ENCODE measurements at regions not wholly inside any gene's neighbourhood (a gene's known extent, or its start where the extent isn't known, plus 50 kb on each side); places are given as distances from the start of the nearest gene placed in this dataset.

DNA sequence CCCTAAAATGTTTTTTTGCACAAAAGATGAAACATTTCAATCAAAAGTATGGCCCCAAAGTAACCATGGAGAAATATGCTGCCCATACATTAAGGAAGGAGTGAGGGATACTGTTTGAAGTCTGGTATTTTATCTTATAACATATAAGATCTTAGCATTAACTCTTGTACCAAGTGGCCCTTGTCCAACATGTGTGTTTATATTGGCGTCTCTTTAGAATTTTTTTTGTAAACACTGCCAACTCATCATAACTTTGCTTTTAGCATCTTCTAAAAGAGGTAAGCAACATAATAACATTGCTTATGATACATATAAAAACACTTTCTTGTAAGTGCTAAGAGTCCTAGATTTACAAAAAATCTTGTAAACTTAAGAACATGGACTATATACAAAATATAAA is 419.7 kb downstream of the ADAMTS20 start:
- TF ChIP-seq, protein P1, sequence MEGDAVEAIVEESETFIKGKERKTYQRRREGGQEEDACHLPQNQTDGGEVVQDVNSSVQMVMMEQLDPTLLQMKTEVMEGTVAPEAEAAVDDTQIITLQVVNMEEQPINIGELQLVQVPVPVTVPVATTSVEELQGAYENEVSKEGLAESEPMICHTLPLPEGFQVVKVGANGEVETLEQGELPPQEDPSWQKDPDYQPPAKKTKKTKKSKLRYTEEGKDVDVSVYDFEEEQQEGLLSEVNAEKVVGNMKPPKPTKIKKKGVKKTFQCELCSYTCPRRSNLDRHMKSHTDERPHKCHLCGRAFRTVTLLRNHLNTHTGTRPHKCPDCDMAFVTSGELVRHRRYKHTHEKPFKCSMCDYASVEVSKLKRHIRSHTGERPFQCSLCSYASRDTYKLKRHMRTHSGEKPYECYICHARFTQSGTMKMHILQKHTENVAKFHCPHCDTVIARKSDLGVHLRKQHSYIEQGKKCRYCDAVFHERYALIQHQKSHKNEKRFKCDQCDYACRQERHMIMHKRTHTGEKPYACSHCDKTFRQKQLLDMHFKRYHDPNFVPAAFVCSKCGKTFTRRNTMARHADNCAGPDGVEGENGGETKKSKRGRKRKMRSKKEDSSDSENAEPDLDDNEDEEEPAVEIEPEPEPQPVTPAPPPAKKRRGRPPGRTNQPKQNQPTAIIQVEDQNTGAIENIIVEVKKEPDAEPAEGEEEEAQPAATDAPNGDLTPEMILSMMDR (conservative IDR thresholded peaks at IDR 0.05; ENCODE audit: low read length) = no peak
- TF ChIP-seq EZH2phosphoT487 (IDR thresholded peaks at IDR 0.05; ENCODE audit: borderline replicate concordance) = no peak
